Keratinocyte (primary cell): ENCODE measurements at regions not wholly inside any gene's neighbourhood (a gene's known extent, or its start where the extent isn't known, plus 50 kb on each side); places are given as distances from the start of the nearest gene placed in this dataset.
A peak's percentile ranks its signal among the peaks of the same experiment; 100 is the strongest.

Experiments used
- DNase-seq: peaks from one replicate; pipeline ENCODE4 v3.0.0-alpha.2; 2011; ENCODE audit warnings: low read depth, missing footprints, low spot score
- FAIRE-seq: peaks from 2 replicates; lab custom pipeline; 2011; peaks lifted over from hg19 to GRCh38; lab: Jason Lieb, UNC
- H2AFZ ChIP-seq: 2 replicates; pipeline ENCODE4 v1.6.0; 2012; ENCODE audit warnings: low read length, control low read depth, inconsistent platforms; ENCODE audit not compliant: control insufficient read depth
- H3K27ac ChIP-seq: 2 replicates; pipeline ENCODE4 v1.5.1; 2011; ENCODE audit warnings: low read length; ENCODE audit not compliant: control insufficient read depth, insufficient read depth
- H3K27me3 ChIP-seq: 3 replicates; pipeline ENCODE4 v1.6.0; 2011; ENCODE audit warnings: low read length; ENCODE audit not compliant: control insufficient read depth, insufficient read depth; ENCODE audit errors: extremely low read depth
- H3K36me3 ChIP-seq, 2 experiments: 2 replicates in 1 of 2; 3 replicates in 1 of 2; pipeline ENCODE4 v1.5.1; 2011; ENCODE audit warnings: low read length in 2 of 2, mild to moderate bottlenecking in 1 of 2; ENCODE audit not compliant: control insufficient read depth in 2 of 2, insufficient read depth in 2 of 2; ENCODE audit errors: extremely low read depth in 1 of 2
- H3K4me1 ChIP-seq: 3 replicates; pipeline ENCODE4 v1.5.1; 2011; ENCODE audit warnings: low read length; ENCODE audit not compliant: control insufficient read depth, insufficient read depth; ENCODE audit errors: extremely low read depth
- H3K4me2 ChIP-seq: 3 replicates; pipeline ENCODE4 v1.6.0; 2011; ENCODE audit warnings: low read depth, low read length; ENCODE audit not compliant: control insufficient read depth, insufficient read depth; ENCODE audit errors: extremely low read depth
- H3K4me3 ChIP-seq, 3 experiments: fragments of 200-600 bp in 1 of 3; sonication (generic) in 1 of 3; 2 replicates in 2 of 3; 3 replicates in 1 of 3; pipeline ENCODE4 v1.5.1; 2011 to 2016; ENCODE audit warnings: low read length in 3 of 3, mild to moderate bottlenecking in 3 of 3, control low read depth in 2 of 3, inconsistent platforms in 1 of 3, low read depth in 1 of 3, mixed read lengths in 1 of 3, mixed run types in 1 of 3, moderate library complexity in 1 of 3; ENCODE audit not compliant: control insufficient read depth in 2 of 3, insufficient read depth in 2 of 3; ENCODE audit errors: extremely low read depth in 1 of 3
- H3K79me2 ChIP-seq: 2 replicates; pipeline ENCODE4 v1.6.0; 2012; ENCODE audit warnings: low read length; ENCODE audit not compliant: control insufficient read depth, insufficient read depth
- H3K9ac ChIP-seq: 3 replicates; pipeline ENCODE4 v1.6.0; 2011; ENCODE audit warnings: low read length; ENCODE audit not compliant: control insufficient read depth, insufficient read depth; ENCODE audit errors: extremely low read depth
- H3K9me1 ChIP-seq: 3 replicates; pipeline ENCODE4 v1.6.0; 2011; ENCODE audit warnings: low read length; ENCODE audit not compliant: control insufficient read depth, insufficient read depth; ENCODE audit errors: extremely low read depth
- H3K9me3 ChIP-seq: 2 replicates; pipeline ENCODE4 v1.5.1; 2012; ENCODE audit warnings: low read depth, low read length; ENCODE audit not compliant: control insufficient read depth
- H4K20me1 ChIP-seq: 3 replicates; pipeline ENCODE4 v1.6.0; 2011; ENCODE audit warnings: low read length; ENCODE audit not compliant: control insufficient read depth, insufficient read depth; ENCODE audit errors: extremely low read depth
- EZH2 ChIP-seq: IDR thresholded peaks from one replicate; pipeline ENCODE4 v1.6.1; 2012; ENCODE audit warnings: inconsistent platforms, mild to moderate bottlenecking, low read length, moderate library complexity
- dilution Hi-C: fragments of 300-500 bp; cut with MboI; formaldehyde crosslinking; loops from one replicate; pipeline ENCODE4 v1.7.0; 2020; ENCODE audit warnings: low sequenced_read_pairs; ENCODE audit not compliant: extremely low pct_ligation_motif_present
- TF ChIP-seq, protein P1 (sequence below), 3 experiments: IDR thresholded peaks in 1 of 3; conservative IDR thresholded peaks in 1 of 3; optimal IDR thresholded peaks in 1 of 3; 2 replicates in 2 of 3; 3 replicates in 1 of 3; pipeline versions ENCODE3 to v1.5.1; 2011; ENCODE audit warnings: low read length in 3 of 3, mild to moderate bottlenecking in 3 of 3, moderate library complexity in 2 of 3, control low read depth in 1 of 3, inconsistent platforms in 1 of 3; ENCODE audit not compliant: insufficient read depth in 2 of 3; ENCODE audit errors: extremely low read depth in 1 of 3

DNA sequence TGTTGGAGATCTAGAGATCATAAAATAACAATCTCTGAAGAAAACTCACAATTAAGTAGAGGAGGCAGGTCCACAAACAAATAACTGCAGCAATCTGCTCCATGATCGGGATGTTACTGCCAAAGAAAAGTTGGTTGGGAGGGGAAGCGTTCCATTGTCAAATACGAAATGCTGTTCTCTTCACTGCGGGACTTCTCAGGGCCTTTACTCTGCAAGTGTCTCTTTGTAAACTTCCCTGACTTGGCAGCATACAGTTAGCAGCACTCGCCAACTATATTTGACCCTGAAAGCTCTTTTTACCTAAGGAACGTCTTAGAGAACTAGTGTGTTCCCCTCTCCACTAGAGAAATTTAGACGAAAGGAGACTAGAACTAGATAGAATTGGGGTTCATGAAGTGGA is 780.7 kb upstream of the TBX3 start:
- no peak overlapping the region for H3K27ac ChIP-seq
- H3K36me3 ChIP-seq, result no peaks in the 10 kb centered on the region
- DNase-seq (no peak), FAIRE-seq (no peak)
- H4K20me1 ChIP-seq, result no peaks in the 10 kb centered on the region
- TF ChIP-seq, protein P1, sequence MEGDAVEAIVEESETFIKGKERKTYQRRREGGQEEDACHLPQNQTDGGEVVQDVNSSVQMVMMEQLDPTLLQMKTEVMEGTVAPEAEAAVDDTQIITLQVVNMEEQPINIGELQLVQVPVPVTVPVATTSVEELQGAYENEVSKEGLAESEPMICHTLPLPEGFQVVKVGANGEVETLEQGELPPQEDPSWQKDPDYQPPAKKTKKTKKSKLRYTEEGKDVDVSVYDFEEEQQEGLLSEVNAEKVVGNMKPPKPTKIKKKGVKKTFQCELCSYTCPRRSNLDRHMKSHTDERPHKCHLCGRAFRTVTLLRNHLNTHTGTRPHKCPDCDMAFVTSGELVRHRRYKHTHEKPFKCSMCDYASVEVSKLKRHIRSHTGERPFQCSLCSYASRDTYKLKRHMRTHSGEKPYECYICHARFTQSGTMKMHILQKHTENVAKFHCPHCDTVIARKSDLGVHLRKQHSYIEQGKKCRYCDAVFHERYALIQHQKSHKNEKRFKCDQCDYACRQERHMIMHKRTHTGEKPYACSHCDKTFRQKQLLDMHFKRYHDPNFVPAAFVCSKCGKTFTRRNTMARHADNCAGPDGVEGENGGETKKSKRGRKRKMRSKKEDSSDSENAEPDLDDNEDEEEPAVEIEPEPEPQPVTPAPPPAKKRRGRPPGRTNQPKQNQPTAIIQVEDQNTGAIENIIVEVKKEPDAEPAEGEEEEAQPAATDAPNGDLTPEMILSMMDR (optimal IDR thresholded peaks at IDR 0.05 in 1 of 3, IDR thresholded peaks at IDR 0.05 in 1 of 3, conservative IDR thresholded peaks at IDR 0.05 in 1 of 3; ENCODE audit: extremely low read depth in 1 of 3, insufficient read depth in 2 of 3, low read length in 3 of 3), result no peak
- TF ChIP-seq EZH2, result no peak
- no peak overlapping the region for H3K4me3 ChIP-seq
- peak overlapping the region; percentile 87 for H2AFZ ChIP-seq
- H3K4me1 ChIP-seq, result peaks cover 5% of the 10 kb centered on the region
- no peak overlapping the region for H3K9ac ChIP-seq
- no peaks in the 10 kb centered on the region for H3K27me3 ChIP-seq
- H3K9me3 ChIP-seq, result no peaks in the 10 kb centered on the region
- H3K9me1 ChIP-seq, result no peaks in the 10 kb centered on the region
- H3K4me2 ChIP-seq, result no peak overlapping the region
- dilution Hi-C loops, result no loop called here
- no peaks in the 10 kb centered on the region for H3K79me2 ChIP-seq

DNA sequence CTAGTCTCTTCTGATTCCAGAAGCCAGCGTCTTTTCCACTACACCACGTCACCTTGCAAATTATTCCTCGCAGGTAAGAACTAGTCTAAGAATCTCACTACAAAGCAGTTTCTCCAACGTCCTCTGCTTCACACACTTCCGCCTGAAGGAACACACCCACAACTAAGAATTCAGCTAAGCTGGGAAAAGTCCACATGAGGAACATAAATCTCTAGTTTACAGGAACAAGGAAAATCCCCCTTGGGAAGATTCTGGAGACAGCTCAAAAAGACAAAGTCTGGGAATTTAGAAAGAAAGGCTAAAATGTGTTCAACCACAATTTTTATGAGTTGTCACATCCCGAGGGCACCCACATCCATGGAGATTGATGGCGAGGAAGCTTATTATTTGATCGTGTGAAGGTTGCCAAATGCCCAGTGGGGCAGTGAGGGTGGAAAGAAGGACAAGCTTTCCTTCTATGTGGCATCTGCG is 780.2 kb upstream of the TBX3 start:
- H3K4me1 ChIP-seq, result peaks cover 5% of the 10 kb centered on the region
- peak overlapping the region in 1 of 3 experiments; percentile 24 for H3K4me3 ChIP-seq
- FAIRE-seq (peak; percentile 62), DNase-seq (no peak)
- H3K9me1 ChIP-seq, result no peaks in the 10 kb centered on the region
- H3K4me2 ChIP-seq, result peak overlapping the region; percentile 49
- no peaks in the 10 kb centered on the region for H3K36me3 ChIP-seq
- H3K9me3 ChIP-seq, result no peaks in the 10 kb centered on the region
- H3K27ac ChIP-seq, result no peak overlapping the region
- TF ChIP-seq, protein P1 (optimal IDR thresholded peaks at IDR 0.05 in 1 of 3, IDR thresholded peaks at IDR 0.05 in 1 of 3, conservative IDR thresholded peaks at IDR 0.05 in 1 of 3; ENCODE audit: extremely low read depth in 1 of 3, insufficient read depth in 2 of 3, low read length in 3 of 3), result no peak
- TF ChIP-seq EZH2, result no peak
- peak overlapping the region; percentile 87 for H2AFZ ChIP-seq
- no peaks in the 10 kb centered on the region for H4K20me1 ChIP-seq
- no peak overlapping the region for H3K9ac ChIP-seq
- no peaks in the 10 kb centered on the region for H3K79me2 ChIP-seq
- dilution Hi-C loops, result no loop called here
- H3K27me3 ChIP-seq, result no peaks in the 10 kb centered on the region
